GM12891 (cell line): ENCODE measurements at regions not wholly inside any gene's neighbourhood (a gene's known extent, or its start where the extent isn't known, plus 50 kb on each side); places are given as distances from the start of the nearest gene placed in this dataset.

Experiments
- POLR2A ChIP-seq: IDR thresholded peaks from 2 replicates; pipeline ENCODE4 v1.6.1; 2011; ENCODE audit warnings: low read depth, low read length, control low read depth
- POLR2AphosphoS5 ChIP-seq: IDR thresholded peaks from 2 replicates; pipeline ENCODE4 v1.6.1; 2011; ENCODE audit warnings: low read depth, low read length, control low read depth
- POU2F2 ChIP-seq: IDR thresholded peaks from 2 replicates; pipeline ENCODE4 v1.6.1; 2011; ENCODE audit warnings: low read depth, mild to moderate bottlenecking, control low read depth, low read length, moderate library complexity
- SPI1 ChIP-seq: IDR thresholded peaks from 2 replicates; pipeline ENCODE4 v1.6.1; 2011; ENCODE audit warnings: low read depth, low read length, control low read depth
- TAF1 ChIP-seq: IDR thresholded peaks from 2 replicates; pipeline ENCODE4 v1.6.1; 2011; ENCODE audit warnings: low read depth, low read length, control low read depth

GRCh38 chr6:53432318-53433161 lies 83.8 kb upstream of the ELOVL5 start:
- no peak for TF ChIP-seq POLR2A
- TF ChIP-seq POLR2AphosphoS5, result no peak
- TF ChIP-seq TAF1, result no peak
- TF ChIP-seq POU2F2, result no peak
- TF ChIP-seq SPI1, result no peak
